ENCODE measurements at regions not wholly inside any gene's neighbourhood (a gene's known extent, or its start where the extent isn't known, plus 50 kb on each side); places are given as distances from the start of the nearest gene placed in this dataset.

DNA sequence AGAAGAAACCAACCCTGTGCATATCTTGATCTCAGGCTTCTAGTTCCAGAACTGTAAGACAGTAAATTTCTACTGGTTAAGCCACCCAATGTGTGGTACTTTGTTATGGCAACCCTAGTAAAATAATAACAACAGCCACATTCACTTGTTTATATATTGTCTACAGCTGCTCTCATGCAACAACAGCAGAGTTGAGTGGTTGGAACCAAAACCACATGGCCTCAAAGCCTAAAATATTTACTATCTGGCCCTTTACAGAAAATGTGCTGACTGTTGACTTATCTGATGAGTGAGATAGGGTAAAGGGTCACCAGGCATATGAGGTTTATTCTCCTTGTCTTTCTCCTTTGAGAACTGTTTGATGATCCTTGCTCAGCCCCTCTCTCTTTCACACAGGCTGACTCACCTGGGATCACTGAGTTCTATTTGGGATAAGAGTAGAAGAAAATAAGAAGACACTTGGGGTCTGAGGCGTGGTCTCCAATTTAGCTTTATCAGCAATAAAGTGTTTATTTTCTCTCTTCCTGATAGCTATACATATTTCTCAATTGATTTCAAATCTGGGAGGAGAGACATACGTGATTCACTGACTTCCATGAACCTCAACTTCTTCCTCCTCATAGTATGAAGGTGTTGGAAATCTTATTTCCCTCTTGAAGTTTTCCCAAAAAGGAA is 227.5 kb upstream of the STARD13 start:
- no peak for DNase-seq (ENCODE audit: low read depth in 2 of 2, low spot score in 1 of 2)

DNA sequence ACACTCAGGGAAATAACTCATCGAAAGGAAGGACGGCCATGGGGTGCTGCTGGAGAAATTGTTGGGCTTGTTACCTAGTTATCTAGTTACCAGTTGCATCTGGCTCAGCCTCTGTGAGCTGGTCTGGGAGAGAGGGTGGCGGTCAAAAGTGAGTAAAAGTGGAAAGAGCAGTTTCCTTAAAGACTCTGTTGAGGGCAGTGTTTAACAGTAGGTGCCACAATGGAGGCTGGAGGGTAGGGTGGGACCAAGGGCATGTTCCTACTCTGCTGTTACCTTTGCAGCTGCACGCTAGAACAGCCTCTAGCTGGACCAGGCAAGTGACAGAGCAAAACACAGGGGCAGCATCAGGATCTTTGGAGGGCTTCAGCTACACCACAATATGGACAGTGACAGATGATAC is 228.8 kb upstream of the STARD13 start:
- no peak for DNase-seq (ENCODE audit: low read depth in 2 of 2, low spot score in 1 of 2)

DNA sequence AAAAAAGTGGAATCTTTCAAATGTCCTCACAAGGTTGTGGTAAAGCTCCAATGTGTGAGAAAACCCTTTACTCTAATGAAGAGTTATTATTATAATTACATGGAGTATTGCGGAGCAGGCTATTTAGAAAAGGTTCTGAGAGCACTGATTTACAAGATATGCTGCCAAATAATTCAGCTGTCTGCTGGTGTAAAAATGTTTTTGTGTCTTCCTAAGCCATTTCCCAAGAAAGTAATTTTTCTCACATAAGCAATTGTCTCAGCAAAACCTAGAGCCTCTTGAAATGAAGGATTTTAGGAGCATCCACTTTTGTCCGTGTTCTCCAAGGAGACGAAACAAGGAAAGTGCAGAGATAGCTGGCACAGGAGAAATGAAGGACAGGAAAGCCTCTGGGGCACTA is 229.6 kb upstream of the STARD13 start:
- DNase-seq (ENCODE audit: low read depth in 2 of 2, low spot score in 1 of 2): no peak

- DNase-seq (ENCODE audit: low read depth in 2 of 2, low spot score in 1 of 2): no peak
Measured at GRCh38 chr13:33518452-33518851, 232.9 kb upstream of the STARD13 start.

DNA sequence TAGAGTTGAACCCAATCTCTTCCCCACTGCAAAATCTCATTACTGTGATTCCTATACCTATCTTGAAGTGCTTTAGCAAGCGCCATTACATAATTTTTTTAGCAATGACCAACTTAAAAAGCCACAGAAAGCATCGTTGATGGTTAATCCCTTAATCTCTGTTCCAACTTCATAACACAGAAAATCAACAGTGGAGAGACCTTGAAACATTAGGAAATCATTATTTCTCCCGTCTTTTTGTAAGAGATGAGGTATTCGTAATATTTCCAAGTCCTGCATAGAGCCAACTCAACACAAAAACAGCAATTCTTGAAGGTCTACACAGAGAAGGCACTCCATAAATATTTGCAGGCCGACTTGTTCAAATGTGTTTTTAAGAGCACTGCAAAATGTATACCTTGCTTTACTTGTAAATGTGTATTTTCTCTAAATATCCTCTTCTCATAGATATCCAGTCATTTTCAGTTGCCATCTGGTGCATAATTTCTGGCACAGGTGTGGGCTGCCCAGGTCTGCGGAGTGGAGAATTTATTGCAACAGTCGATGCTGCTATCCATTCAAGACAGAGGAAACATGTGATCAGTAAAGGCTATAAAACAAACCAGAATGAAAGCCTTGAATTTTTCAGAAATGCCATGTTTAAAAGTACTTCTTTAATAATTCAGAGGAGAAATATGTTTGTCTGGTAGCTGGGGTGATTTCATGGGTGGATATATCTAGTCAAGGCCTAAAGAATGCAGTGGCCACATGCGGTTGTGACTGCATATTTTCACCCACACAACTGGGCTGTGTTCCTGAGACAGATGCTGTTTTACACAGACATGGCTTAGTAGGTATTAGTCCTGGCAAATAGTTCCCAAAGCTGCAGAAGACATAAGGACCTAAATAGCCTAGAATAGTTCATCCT is 234.3 kb upstream of the STARD13 start:
- DNase-seq (ENCODE audit: low read depth in 2 of 2, low spot score in 1 of 2): no peak

DNA sequence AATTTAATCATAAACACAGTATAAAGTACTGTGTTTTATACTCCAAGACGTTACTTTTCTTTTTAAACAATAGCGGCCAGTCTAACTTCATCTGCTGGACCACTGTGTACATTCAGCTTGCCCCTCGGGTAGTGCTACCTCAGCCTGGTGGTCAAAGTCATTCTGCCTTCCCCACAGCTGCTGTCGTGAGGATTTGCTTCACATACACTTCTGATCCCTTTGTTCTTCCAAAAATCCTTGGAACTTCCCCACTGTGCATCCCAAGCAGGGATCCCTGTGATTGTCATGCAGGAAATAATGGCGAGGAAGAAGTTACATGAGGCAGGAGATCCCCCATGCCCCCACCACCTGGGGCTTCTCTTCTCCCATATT is 234.9 kb upstream of the STARD13 start:
- DNase-seq (ENCODE audit: low read depth in 2 of 2, low spot score in 1 of 2): no peak

GRCh38 chr13:33524086-33524485 is 238.5 kb upstream of the STARD13 start:
- DNase-seq (ENCODE audit: low read depth in 2 of 2, low spot score in 1 of 2): no peak

DNA sequence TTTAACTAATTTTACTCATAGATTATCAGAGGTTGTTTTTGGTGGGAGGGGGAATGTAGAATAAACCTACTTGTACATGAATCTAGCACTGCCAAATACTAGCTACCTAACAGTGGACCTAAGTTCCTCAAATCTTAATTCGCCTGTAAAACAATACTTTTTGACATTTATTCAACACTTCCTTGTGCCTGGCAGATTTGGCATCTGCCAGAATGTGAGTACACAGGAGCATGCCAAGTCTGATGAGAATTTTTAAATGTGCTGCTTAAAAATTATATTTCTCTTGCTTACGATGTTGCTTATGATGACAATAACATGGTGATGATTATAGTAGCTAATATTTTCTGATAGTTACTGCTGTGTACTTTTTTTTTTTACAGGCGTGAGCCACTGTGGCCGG is 240.2 kb upstream of the STARD13 start:
- no peak for DNase-seq (ENCODE audit: low read depth in 2 of 2, low spot score in 1 of 2)

DNA sequence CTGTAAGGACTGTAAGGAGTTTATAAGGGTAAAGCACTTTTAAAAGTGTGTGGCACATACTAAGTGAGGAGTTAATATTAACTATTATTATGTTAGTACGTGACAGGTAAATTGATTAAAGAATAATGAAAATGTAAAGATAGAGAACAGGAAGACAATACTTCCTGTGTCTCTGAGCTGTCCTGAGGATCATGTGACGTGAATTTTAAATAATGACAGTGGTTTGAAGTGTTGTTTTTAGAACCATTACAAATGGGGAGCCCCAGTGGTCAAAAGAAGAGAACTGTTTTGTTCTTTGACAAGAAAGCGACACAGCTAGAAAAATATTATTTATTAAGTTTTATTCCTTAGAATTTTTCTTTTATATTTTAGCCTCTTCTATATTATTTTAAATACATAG is 241.2 kb upstream of the STARD13 start:
- DNase-seq (ENCODE audit: low read depth in 2 of 2, low spot score in 1 of 2): no peak

DNA sequence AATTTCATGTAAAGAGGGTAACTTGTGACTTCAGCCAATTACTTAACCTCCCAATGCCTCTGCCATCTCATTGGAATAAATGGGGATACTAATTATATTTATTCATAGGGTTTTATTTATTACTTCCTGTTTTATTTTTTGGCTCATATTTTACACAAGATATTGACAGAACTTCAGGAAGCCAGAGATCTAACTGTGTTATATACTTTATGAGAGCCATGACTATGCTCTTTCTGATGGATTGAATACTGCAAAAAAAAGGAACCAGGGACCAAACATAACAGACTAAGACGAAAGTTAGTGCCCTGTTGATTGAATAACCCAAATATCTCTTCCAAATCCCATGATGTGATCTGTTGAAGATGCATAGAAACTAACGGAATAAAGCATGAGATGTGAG is 243.3 kb upstream of the STARD13 start:
- DNase-seq (ENCODE audit: low read depth in 2 of 2, low spot score in 1 of 2): no peak

DNA sequence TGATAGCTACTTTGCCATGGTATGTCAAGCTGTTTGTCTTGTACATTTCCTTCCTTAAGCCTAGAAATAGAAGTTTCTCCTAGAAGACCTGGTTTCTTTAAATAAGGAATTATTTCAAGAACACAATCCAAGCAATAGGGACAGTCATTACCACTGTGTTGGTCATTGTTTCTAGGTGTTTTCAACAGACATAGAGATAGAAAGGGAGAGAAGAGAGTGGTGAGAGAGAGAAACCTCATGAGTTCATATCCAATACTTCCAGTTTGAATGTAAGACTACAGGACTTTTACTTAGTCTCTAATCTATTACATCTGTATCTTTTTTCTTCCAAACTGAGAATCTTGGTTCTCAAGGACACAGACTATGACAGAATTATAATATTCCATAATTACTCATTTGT is 245.9 kb upstream of the STARD13 start:
- no peak for DNase-seq (ENCODE audit: low read depth in 2 of 2, low spot score in 1 of 2)

- DNase-seq (ENCODE audit: low read depth in 2 of 2, low spot score in 1 of 2): no peak
Measured at GRCh38 chr13:33535061-33535460, 249.5 kb upstream of the STARD13 start.

DNA sequence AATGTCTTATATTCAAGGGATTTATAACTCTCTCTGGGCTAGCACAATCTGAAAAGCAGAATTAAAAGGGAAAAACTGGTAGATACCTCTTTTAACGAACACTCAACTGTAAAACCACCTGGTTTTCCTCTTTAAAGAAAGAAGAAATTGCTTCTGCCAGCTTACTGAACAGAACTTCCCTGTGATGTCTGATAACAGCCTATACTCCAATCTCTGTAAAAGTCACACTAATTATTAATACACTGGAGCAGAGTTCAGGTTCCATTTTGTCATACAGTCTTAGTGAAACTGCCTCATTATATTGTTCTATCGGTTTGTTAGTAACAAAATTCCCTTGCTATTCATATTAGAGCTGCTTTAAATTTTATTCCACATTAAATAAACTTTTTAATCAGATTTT is 251.0 kb upstream of the STARD13 start:
- no peak for DNase-seq (ENCODE audit: low read depth in 2 of 2, low spot score in 1 of 2)

- no peak for DNase-seq (ENCODE audit: low read depth in 2 of 2, low spot score in 1 of 2)
Measured at GRCh38 chr13:33537026-33537425, 251.5 kb upstream of the STARD13 start.

GRCh38 chr13:33537676-33538075 is 252.1 kb upstream of the STARD13 start:
- no peak for DNase-seq (ENCODE audit: low read depth in 2 of 2, low spot score in 1 of 2)

DNA sequence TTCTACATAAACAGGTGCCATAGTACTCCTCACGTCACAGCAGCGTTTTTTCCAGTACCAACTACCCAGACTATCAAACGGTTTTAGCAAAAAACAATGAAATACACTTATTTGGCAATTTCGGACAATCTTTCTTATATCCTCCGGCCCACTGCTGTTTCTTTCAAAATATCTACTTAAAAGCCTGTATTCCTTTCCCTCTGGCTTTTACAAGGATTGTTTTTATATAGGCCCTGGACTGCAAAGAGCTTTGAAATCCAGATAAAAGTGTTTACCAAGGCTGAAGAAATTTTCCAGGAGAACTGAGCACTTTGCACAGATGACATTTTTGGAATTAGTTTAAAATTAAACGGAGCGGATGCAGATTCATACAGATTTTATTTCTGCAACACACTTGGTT is 255.9 kb upstream of the STARD13 start:
- no peak for DNase-seq (ENCODE audit: low read depth in 2 of 2, low spot score in 1 of 2)

DNA sequence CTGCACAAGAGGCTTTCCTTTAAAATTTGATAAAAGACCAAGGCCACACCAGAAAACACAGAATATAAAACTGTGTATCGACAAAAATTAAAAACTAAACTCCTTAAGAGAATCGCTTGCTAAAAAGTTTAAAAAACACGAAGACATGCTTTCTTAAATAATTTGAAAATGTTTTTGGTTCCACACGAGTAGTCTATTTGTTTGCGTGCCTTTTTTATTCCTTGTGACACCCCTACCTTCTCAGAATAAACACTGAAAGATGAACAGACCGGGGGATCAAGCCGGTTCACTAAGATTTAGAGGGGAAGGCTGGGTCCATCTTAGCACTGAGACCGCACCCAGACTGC is 256.4 kb upstream of the STARD13 start:
- DNase-seq (ENCODE audit: low read depth in 2 of 2, low spot score in 1 of 2): no peak

DNA sequence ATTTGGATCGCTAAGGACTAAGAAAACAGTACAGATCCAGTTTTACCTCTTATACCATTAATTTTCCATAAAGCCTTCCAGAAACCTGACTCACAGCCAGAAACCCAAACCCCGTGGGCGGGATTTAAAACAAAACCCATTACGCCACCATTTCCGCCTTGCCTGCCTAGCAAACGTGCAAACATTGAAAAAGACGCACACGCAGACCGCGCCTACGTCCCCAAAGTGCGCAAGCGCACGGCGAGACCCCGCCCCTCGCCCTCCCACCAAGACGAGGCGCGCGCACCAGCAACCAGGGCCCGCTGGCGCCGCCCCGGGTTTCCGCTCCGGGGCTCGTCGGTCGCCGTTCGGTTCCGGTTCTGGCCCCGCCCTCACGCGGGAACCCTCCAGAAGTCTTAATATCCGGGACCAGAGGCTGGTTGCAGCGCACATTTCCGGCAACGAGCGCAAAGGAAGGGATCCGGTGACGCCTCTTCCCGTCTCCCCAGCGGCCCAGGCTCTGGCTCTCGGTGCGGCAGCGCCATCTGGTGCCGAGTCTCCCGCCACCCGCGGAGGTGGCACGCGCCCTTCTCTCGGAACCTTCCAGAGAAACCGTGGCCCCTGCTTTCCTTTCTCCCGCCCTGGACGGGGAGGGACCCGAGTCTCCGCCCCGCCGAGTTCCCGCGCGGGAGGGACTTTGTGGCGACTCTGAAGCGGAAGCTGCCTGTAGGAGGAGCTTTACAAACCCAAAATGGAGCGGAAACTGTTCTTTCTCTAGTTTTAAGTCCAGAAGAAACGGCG is 256.9 kb upstream of the STARD13 start:
- DNase-seq (ENCODE audit: low read depth in 2 of 2, low spot score in 1 of 2): peak; percentile 95 to 97

DNA sequence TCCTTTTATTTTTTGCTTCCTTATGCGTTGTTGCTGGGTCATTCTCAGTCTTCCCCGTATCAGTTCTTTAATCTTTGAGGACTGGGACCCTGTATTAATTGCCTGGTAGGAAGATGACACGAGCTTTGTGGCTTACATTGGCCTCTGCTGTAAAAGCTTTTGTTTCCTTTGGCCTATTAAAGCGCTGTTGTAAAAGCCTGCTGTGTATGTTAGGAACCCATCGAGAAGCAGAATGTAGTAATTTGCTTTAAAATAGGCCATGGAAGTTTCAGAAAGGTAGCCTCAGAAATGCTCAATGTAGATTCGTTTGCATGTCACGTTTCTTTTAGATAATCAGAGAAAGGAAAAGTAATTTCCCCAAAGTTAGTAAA is 257.5 kb upstream of the STARD13 start:
- no peak for DNase-seq (ENCODE audit: low read depth in 2 of 2, low spot score in 1 of 2)

DNA sequence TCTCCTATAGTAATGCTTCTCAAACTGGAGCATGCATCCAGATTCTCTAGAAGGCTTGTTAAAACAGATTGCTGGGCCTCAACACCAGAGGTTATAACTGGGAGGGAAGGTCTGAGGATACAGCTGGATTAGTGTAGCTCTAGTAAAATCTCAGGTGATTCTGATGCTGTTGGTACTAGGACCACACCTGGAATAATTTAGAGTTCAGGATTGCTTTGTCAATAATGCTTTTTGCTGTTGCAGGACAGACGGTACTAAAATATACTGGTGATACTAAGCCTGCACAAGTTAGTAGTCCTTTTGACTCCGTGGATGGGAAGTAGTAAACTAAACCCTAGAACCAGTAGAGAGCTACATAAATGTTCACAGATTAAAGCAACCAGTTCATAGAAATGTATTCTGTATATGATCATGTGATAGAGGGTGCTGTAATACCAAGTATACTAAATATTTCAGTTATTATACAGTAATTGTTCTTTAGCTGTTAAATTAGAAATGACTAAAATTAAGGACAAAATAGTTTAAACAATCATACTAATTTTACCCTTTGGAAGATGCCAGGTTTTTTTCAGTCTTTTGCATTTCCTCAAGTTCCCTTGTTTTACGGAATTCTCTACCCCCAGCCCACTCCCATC is 258.2 kb upstream of the STARD13 start:
- no peak for DNase-seq (ENCODE audit: low read depth in 2 of 2, low spot score in 1 of 2)

- DNase-seq (ENCODE audit: low read depth in 2 of 2, low spot score in 1 of 2): no peak
Measured at GRCh38 chr13:33544308-33544707, 258.8 kb upstream of the STARD13 start.

DNA sequence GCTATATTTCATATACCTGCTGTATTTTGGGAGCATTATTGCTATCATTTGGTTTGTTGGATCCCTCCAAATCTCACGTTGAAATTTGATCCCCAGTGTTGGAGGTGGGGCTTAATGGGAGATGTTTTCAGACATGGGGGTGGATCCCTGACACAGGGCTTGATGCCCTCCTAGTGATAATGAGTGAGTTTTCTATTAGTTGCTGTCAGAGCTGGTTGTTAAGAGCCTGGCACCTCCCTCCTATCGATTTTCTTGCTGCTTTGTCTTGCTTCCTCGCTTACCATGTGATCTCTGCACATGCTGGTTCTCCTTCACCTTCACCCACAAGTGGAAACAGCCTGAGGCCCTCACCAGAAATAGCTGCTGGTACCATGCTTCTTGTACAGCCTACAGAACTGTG is 259.9 kb upstream of the STARD13 start:
- DNase-seq (ENCODE audit: low read depth in 2 of 2, low spot score in 1 of 2): no peak
